Endothelial cell (in vitro differentiated cells): ENCODE measurements at regions not wholly inside any gene's neighbourhood (a gene's known extent, or its start where the extent isn't known, plus 50 kb on each side); places are given as distances from the start of the nearest gene placed in this dataset.
"Not testable (repeated sequence)": the region's sequence is repeated elsewhere in the genome, so short reads cannot be mapped to it uniquely, and the experiment has no call there.

Source experiments
- DNase-seq: peaks from one replicate; pipeline ENCODE4 v3.0.0; 2021; ENCODE audit warnings: low spot score
- H3K27ac Mint-ChIP-seq: one replicate; pipeline ENCODE4 v1.8.0; 2021; ENCODE audit warnings: mixed read lengths, inconsistent platforms; ENCODE audit not compliant: unreplicated experiment
- H3K27me3 Mint-ChIP-seq: one replicate; pipeline ENCODE4 v1.8.0; 2021; ENCODE audit warnings: mild to moderate bottlenecking, moderate library complexity, mixed read lengths, inconsistent platforms; ENCODE audit not compliant: unreplicated experiment
- H3K36me3 Mint-ChIP-seq: one replicate; pipeline ENCODE4 v1.8.0; 2021; ENCODE audit warnings: mild to moderate bottlenecking, low read depth, mixed read lengths, inconsistent platforms; ENCODE audit not compliant: unreplicated experiment
- H3K4me1 Mint-ChIP-seq: one replicate; pipeline ENCODE4 v1.8.0; 2021; ENCODE audit warnings: mild to moderate bottlenecking, mixed read lengths, inconsistent platforms; ENCODE audit not compliant: unreplicated experiment
- H3K4me3 Mint-ChIP-seq: one replicate; pipeline ENCODE4 v1.8.0; 2021; ENCODE audit warnings: mild to moderate bottlenecking, mixed read lengths, inconsistent platforms; ENCODE audit not compliant: unreplicated experiment
- H3K9me3 Mint-ChIP-seq: one replicate; pipeline ENCODE4 v1.8.0; 2021; ENCODE audit warnings: mixed read lengths, inconsistent platforms; ENCODE audit not compliant: unreplicated experiment
- TF ChIP-seq, protein P1 (sequence below): fragments of 200-600 bp; sonication (generic); IDR thresholded peaks from one replicate; pipeline ENCODE4 v1.5.0; 2021; ENCODE audit warnings: antibody characterized with exemption; ENCODE audit not compliant: unreplicated experiment

DNA sequence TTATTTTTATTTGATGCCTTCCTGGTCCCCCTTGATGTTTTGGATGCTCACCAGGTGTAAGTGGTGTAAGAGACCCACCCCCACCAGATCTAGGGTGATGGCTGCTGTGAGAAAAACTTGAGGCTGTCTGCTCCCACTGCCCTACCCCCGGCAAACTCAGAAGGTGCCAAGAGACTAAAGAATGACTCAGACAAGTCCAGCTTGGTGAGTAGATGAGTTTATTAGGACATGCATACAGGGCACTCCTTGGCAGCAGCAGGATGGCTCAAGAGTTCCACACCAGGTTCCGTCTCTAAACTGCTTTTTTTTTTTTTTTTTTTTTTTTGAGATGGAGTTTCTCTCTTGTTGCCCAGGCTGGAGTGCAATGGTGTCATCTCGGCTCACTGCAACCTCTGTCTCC is 84.0 kb upstream of the HPF1 start:
- H3K4me1 Mint-ChIP-seq: no peaks in the 10 kb centered on the region
- no peaks in the 10 kb centered on the region for H3K9me3 Mint-ChIP-seq
- TF ChIP-seq, protein P1, sequence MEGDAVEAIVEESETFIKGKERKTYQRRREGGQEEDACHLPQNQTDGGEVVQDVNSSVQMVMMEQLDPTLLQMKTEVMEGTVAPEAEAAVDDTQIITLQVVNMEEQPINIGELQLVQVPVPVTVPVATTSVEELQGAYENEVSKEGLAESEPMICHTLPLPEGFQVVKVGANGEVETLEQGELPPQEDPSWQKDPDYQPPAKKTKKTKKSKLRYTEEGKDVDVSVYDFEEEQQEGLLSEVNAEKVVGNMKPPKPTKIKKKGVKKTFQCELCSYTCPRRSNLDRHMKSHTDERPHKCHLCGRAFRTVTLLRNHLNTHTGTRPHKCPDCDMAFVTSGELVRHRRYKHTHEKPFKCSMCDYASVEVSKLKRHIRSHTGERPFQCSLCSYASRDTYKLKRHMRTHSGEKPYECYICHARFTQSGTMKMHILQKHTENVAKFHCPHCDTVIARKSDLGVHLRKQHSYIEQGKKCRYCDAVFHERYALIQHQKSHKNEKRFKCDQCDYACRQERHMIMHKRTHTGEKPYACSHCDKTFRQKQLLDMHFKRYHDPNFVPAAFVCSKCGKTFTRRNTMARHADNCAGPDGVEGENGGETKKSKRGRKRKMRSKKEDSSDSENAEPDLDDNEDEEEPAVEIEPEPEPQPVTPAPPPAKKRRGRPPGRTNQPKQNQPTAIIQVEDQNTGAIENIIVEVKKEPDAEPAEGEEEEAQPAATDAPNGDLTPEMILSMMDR: no peak
- H3K36me3 Mint-ChIP-seq: no peaks in the 10 kb centered on the region
- no peak overlapping the region for H3K4me3 Mint-ChIP-seq
- H3K27ac Mint-ChIP-seq: no peak overlapping the region
- no peak for DNase-seq
- peaks cover 2% of the 10 kb centered on the region for H3K27me3 Mint-ChIP-seq

- no peaks in the 10 kb centered on the region for H3K4me1 Mint-ChIP-seq
- DNase-seq: no peak
- no peak overlapping the region for H3K4me3 Mint-ChIP-seq
- no peak overlapping the region for H3K27ac Mint-ChIP-seq
- H3K27me3 Mint-ChIP-seq: peaks cover 2% of the 10 kb centered on the region
- H3K36me3 Mint-ChIP-seq: no peaks in the 10 kb centered on the region
- TF ChIP-seq, protein P1: no peak
- no peaks in the 10 kb centered on the region for H3K9me3 Mint-ChIP-seq
These were observed 82.8 kb upstream of the HPF1 start for GRCh38 chr4:169840554-169840953.

DNA sequence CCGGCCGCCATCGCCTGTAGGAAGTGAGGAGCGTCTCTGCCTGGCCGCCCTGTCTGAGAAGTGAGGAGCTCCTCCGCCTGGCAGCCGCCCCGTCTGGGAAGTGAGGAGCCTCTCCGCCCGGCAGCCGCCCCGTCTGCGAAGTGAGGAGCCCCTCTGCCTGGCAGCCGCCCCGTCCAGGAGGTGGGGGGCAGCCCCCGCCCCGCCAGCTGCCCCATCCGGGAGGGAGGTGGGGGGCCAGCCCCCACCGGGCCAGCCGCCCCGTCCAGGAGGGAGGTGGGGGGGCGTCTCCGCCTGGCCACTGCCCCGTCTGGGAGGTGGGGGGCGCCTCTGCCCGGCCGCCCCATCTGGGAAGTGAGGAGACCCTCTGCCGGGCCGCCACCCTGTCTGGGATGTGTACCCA is 70.6 kb upstream of the HPF1 start:
- not testable (repeated sequence) for H3K27ac Mint-ChIP-seq, H3K36me3 Mint-ChIP-seq, H3K27me3 Mint-ChIP-seq, H3K9me3 Mint-ChIP-seq, DNase-seq, H3K4me1 Mint-ChIP-seq, H3K4me3 Mint-ChIP-seq

DNA sequence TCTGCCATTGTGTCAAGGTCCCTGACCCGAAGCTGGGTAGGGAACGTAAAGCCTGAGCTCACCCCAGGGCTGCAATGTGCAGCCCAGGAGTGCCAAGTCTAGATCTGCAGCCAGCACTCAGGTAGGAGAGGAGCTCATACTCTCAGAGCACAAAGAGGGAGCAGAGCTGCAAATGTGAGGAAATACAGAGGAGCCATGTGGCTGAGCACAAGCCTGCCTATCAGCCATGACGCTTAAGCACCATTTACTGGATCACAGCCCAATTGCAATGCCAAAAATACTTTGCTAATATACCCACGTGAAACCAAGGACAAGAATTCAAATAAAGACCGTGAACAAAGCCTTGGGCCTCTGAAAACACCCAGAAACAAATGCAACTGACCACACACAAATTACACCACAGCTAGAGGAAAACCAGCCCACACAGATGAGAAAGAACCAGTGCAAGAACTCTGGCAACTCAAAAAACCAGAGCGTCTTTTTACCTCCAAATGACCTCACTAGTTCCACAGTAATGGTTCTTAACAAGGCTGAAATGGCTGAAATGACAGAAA is 69.0 kb upstream of the HPF1 start:
- TF ChIP-seq, protein P1: no peak
- H3K27ac Mint-ChIP-seq: no peak overlapping the region
- H3K27me3 Mint-ChIP-seq: no peaks in the 10 kb centered on the region
- no peaks in the 10 kb centered on the region for H3K36me3 Mint-ChIP-seq
- H3K4me3 Mint-ChIP-seq: no peak overlapping the region
- H3K4me1 Mint-ChIP-seq: no peaks in the 10 kb centered on the region
- DNase-seq: no peak
- no peaks in the 10 kb centered on the region for H3K9me3 Mint-ChIP-seq

DNA sequence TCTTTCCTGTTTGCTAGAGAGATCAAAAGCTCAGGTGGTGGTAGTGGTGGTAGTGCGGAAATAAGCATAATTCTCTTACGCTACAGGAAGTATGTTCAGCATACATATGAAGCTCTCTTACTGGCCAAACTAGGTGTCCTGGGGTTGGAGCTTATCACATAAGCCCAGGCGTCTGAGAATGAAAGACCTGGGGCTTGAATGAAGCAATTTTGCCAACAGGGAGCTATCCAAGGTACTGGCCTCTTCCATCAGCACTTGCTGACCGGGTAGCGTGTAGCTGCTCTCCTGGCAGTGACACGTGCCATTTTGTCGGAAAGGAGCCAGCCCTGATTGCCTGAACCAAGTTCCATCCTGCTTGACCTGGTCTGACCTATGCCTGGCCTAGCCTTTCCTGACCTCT is 65.9 kb upstream of the HPF1 start:
- Mint-ChIP-seq H3K9me3 (no peaks in the 10 kb centered on the region), H3K27ac (no peak overlapping the region), H3K27me3 (no peaks in the 10 kb centered on the region), H3K36me3 (no peaks in the 10 kb centered on the region), H3K4me3 (no peak overlapping the region), H3K4me1 (no peaks in the 10 kb centered on the region)
- peak; percentile 65 for DNase-seq
- TF ChIP-seq, protein P1: no peak

DNA sequence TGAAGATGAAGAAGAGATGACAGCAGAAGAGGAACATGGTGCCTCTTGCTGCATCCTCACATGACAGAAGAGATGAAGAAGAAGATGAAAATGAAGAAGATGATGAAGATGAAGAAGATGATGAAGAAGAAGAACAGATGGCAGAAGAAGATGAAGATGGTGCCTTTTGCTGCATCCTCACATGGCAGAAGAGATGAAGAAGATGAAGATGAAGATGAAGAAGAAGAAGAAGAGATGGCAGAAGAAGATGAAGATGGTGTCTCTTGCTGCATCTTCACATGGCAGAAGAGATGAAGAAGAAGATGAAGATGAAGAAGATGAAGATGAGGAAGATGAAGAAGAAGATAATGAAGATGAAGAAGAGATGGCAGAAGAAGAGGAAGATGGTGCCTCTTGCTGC is 63.7 kb upstream of the HPF1 start:
- Mint-ChIP-seq H3K27ac (no peak overlapping the region), H3K4me3 (no peak overlapping the region), H3K27me3 (no peaks in the 10 kb centered on the region), H3K4me1 (no peaks in the 10 kb centered on the region), H3K36me3 (no peaks in the 10 kb centered on the region), H3K9me3 (no peaks in the 10 kb centered on the region)
- no peak for DNase-seq
- TF ChIP-seq, protein P1: no peak
